WERI-Rb-1 (cell line): ENCODE measurements at regions not wholly inside any gene's neighbourhood (a gene's known extent, or its start where the extent isn't known, plus 50 kb on each side); places are given as distances from the start of the nearest gene placed in this dataset.

ENCODE experiments used
- DNase-seq: peaks from one replicate; pipeline ENCODE4 v3.0.0-alpha.2; 2020
- H3K27ac ChIP-seq: fragments of 250-450 bp; sonication (Bioruptor Pico); 2 replicates; pipeline ENCODE4 v1.5.1; 2020; ENCODE audit warnings: mild to moderate bottlenecking, moderate library complexity
- H3K27me3 ChIP-seq: fragments of 250-450 bp; sonication (Bioruptor Pico); 2 replicates; pipeline ENCODE4 v1.5.1; 2021; ENCODE audit warnings: mild to moderate bottlenecking, low read depth, moderate library complexity; ENCODE audit not compliant: insufficient read depth, severe bottlenecking
- H3K36me3 ChIP-seq: fragments of 250-450 bp; sonication (Bioruptor Pico); 2 replicates; pipeline ENCODE4 v1.5.1; 2020; ENCODE audit warnings: mild to moderate bottlenecking, moderate library complexity
- H3K4me3 ChIP-seq: 2 replicates; pipeline ENCODE4 v1.5.1; 2011; ENCODE audit warnings: low read depth, mild to moderate bottlenecking, control low read depth, low read length
- H3K9me3 ChIP-seq: fragments of 250-450 bp; sonication (Bioruptor Pico); 2 replicates; pipeline ENCODE4 v1.5.1; 2021; ENCODE audit warnings: mild to moderate bottlenecking, moderate library complexity; ENCODE audit not compliant: severe bottlenecking
- CTCF ChIP-seq: IDR thresholded peaks from 2 replicates; pipeline ENCODE4 v1.5.1; 2011; ENCODE audit warnings: low read depth, mild to moderate bottlenecking, control low read depth, inconsistent platforms, low read length

- no peak overlapping the region for H3K27ac ChIP-seq
- H3K27me3 ChIP-seq = no peaks in the 10 kb centered on the region
- DNase-seq = no peak
- H3K36me3 ChIP-seq = no peaks in the 10 kb centered on the region
- no peaks in the 10 kb centered on the region for H3K9me3 ChIP-seq
- no peak for TF ChIP-seq CTCF
- no peak overlapping the region for H3K4me3 ChIP-seq
Measured at GRCh38 chr13:76745261-76746200, 140.7 kb downstream of the KCTD12 start.

GRCh38 chr13:76741624-76742023, 144.6 kb downstream of the KCTD12 start:
- no peak for DNase-seq
- no peak for TF ChIP-seq CTCF
- no peaks in the 10 kb centered on the region for H3K27me3 ChIP-seq
- no peak overlapping the region for H3K27ac ChIP-seq
- H3K9me3 ChIP-seq = no peaks in the 10 kb centered on the region
- no peak overlapping the region for H3K4me3 ChIP-seq
- no peaks in the 10 kb centered on the region for H3K36me3 ChIP-seq

- H3K27me3 ChIP-seq = no peaks in the 10 kb centered on the region
- DNase-seq = no peak
- no peaks in the 10 kb centered on the region for H3K36me3 ChIP-seq
- H3K27ac ChIP-seq = no peak overlapping the region
- H3K4me3 ChIP-seq = no peak overlapping the region
- H3K9me3 ChIP-seq = no peaks in the 10 kb centered on the region
- TF ChIP-seq CTCF = no peak
Measured at GRCh38 chr13:76741046-76741445, 145.2 kb downstream of the KCTD12 start.

GRCh38 chr13:76738616-76739015, 147.6 kb downstream of the KCTD12 start:
- Histone ChIP-seq H3K27me3 (no peaks in the 10 kb centered on the region), H3K36me3 (no peaks in the 10 kb centered on the region), H3K4me3 (no peak overlapping the region), H3K9me3 (no peaks in the 10 kb centered on the region), H3K27ac (no peak overlapping the region)
- no peak for DNase-seq
- TF ChIP-seq CTCF = no peak

GRCh38 chr13:76737526-76737925, 148.7 kb downstream of the KCTD12 start:
- no peak for DNase-seq
- Histone ChIP-seq H3K4me3 (no peak overlapping the region), H3K27ac (no peak overlapping the region), H3K27me3 (no peaks in the 10 kb centered on the region), H3K9me3 (no peaks in the 10 kb centered on the region), H3K36me3 (no peaks in the 10 kb centered on the region)
- no peak for TF ChIP-seq CTCF
